SK-MEL-5 (cell line): ENCODE measurements at regions not wholly inside any gene's neighbourhood (a gene's known extent, or its start where the extent isn't known, plus 50 kb on each side); places are given as distances from the start of the nearest gene placed in this dataset.

Experiments used
- DNase-seq: peaks from one replicate; pipeline ENCODE4 v3.0.0-alpha.2; 2016; ENCODE audit warnings: low read depth, low spot score
- in situ Hi-C: cut with HindIII; loops from 2 replicates; pipeline ENCODE4 v1.10.0; 2016; ENCODE audit warnings: low sequenced_read_pairs, high pct_unique_total_duplicates, low pct_unique_long_range_greater_than_20kb

GRCh38 chr5:105954341-105954740, 1716.4 kb downstream of the EFNA5 start:
- in situ Hi-C loops = no loop called here
- no peak for DNase-seq

GRCh38 chr5:105953616-105954015, 1717.1 kb downstream of the EFNA5 start:
- DNase-seq = no peak
- in situ Hi-C loops = no loop called here

- no peak for DNase-seq
- in situ Hi-C loops = no loop called here
Observed at GRCh38 chr5:105952875-105953274, 1717.9 kb downstream of the EFNA5 start.

GRCh38 chr5:105947461-105947860, 1723.3 kb downstream of the EFNA5 start:
- in situ Hi-C loops = no loop called here
- no peak for DNase-seq

GRCh38 chr5:105945203-105945972, 1725.3 kb downstream of the EFNA5 start:
- in situ Hi-C loops = no loop called here
- DNase-seq = no peak

GRCh38 chr5:105940181-105940580, 1730.6 kb downstream of the EFNA5 start:
- DNase-seq = no peak
- in situ Hi-C loops = no loop called here

GRCh38 chr5:105934171-105934570, 1736.6 kb downstream of the EFNA5 start:
- no peak for DNase-seq
- in situ Hi-C loops = no loop called here

- in situ Hi-C loops = no loop called here
- DNase-seq = no peak
Observed at GRCh38 chr5:105931881-105932421, 1738.8 kb downstream of the EFNA5 start.

- in situ Hi-C loops = no loop called here
- no peak for DNase-seq
Observed at GRCh38 chr5:105929858-105930257, 1740.9 kb downstream of the EFNA5 start.

GRCh38 chr5:105924366-105924765, 1746.4 kb downstream of the EFNA5 start:
- in situ Hi-C loops = no loop called here
- DNase-seq = no peak

- in situ Hi-C loops = no loop called here
- DNase-seq = no peak
Observed at GRCh38 chr5:105922574-105922973, 1748.2 kb downstream of the EFNA5 start.

GRCh38 chr5:105922080-105922479, 1748.7 kb downstream of the EFNA5 start:
- DNase-seq = no peak
- in situ Hi-C loops = no loop called here

GRCh38 chr5:105917189-105917588, 1753.5 kb downstream of the EFNA5 start:
- DNase-seq = no peak
- in situ Hi-C loops = no loop called here

GRCh38 chr5:105907016-105907415, 1763.7 kb downstream of the EFNA5 start:
- DNase-seq = no peak
- in situ Hi-C loops = no loop called here

- in situ Hi-C loops = no loop called here
- DNase-seq = no peak
Observed at GRCh38 chr5:105905392-105905791, 1765.3 kb downstream of the EFNA5 start.

GRCh38 chr5:105903069-105903468, 1767.7 kb downstream of the EFNA5 start:
- in situ Hi-C loops = no loop called here
- DNase-seq = no peak

- in situ Hi-C loops = no loop called here
- DNase-seq = no peak
Observed at GRCh38 chr5:105899726-105900125, 1771.0 kb downstream of the EFNA5 start.

- in situ Hi-C loops = no loop called here
- DNase-seq = no peak
Observed at GRCh38 chr5:105898183-105898582, 1772.6 kb downstream of the EFNA5 start.

- in situ Hi-C loops = no loop called here
Observed at GRCh38 chr5:105885266-105885665, 1785.5 kb downstream of the EFNA5 start.

More at GRCh38 chr5:105885266-105885665, 1785.5 kb downstream of the EFNA5 start:
- no peak for DNase-seq
